Right lobe of liver (tissue), 6 donors: ENCODE measurements at regions not wholly inside any gene's neighbourhood (a gene's known extent, or its start where the extent isn't known, plus 50 kb on each side); places are given as distances from the start of the nearest gene placed in this dataset.

Source experiments
- ATAC-seq, 4 donors: fragments of 200-7000 bp; cut with Tn5 transposase; one replicate each; pipeline ENCODE4 v1.9.1; 2020; ENCODE audit warnings: mild to moderate bottlenecking in 4 of 4, moderate library complexity in 4 of 4
- DNase-seq, 3 donors: peaks; one replicate each; pipeline ENCODE4 v3.0.0-alpha.2; 2020
- H3K27ac ChIP-seq, 3 donors: fragments of 200-600 bp; one replicate each; pipeline ENCODE4 v1.8.0; 2022
- H3K27me3 ChIP-seq, 2 donors: fragments of 200-600 bp; one replicate each; pipeline ENCODE4 v1.8.0; 2022
- H3K36me3 ChIP-seq, 4 donors: fragments of 200-600 bp; sonication (generic) in 1 of 4; one replicate each; pipeline versions ENCODE4 v1.5.1 to v1.8.0; 2017 to 2022; ENCODE audit warnings: control low read depth in 1 of 4
- H3K4me1 ChIP-seq, 4 donors: fragments of 200-600 bp; sonication (generic) in 1 of 4; one replicate each; pipeline versions ENCODE4 v1.5.1 to v1.8.0; 2017 to 2022; ENCODE audit warnings: control low read depth in 1 of 4
- H3K4me3 ChIP-seq, 3 donors: fragments of 200-600 bp; one replicate each; pipeline ENCODE4 v1.8.0; 2022
- H3K9me3 ChIP-seq, 4 donors: fragments of 200-600 bp; sonication (generic) in 1 of 4; one replicate each; pipeline versions ENCODE4 v1.5.1 to v1.8.0; 2017 to 2022; ENCODE audit warnings: control low read depth in 1 of 4
- POLR2A ChIP-seq: fragments of 450-650 bp; IDR thresholded peaks from one replicate; pipeline ENCODE4 v1.6.1; 2017; ENCODE audit warnings: antibody characterized with exemption, mild to moderate bottlenecking
- WGBS: methylation state at CpG from one replicate; pipeline ENCODE4 v1.1.6; 2018; ENCODE audit warnings: low coverage, low lambda C conversion rate; ENCODE audit not compliant: insufficient coverage; ENCODE audit errors: missing lambda C conversion rate; 5-methylcytosine and 5-hydroxymethylcytosine counted together
- intact Hi-C, 2 donors: fragments of 100-400 bp; cut with DNase I; formaldehyde crosslinking; loops; one replicate each; pipeline versions ENCODE4 v1.11.2 to v1.14.1; 2022
- TF ChIP-seq, protein P1 (sequence below), 4 donors: fragments of 200-600 bp in 3 of 4; fragments of 450-650 bp in 1 of 4; IDR thresholded peaks; one replicate each; pipeline versions ENCODE4 v1.5.1 to v1.8.0; 2016 to 2022; ENCODE audit warnings: antibody characterized with exemption in 4 of 4, mild to moderate bottlenecking in 2 of 4
- donor health status: DM: no; HTN: yes; CAD: no.
- donor health status: DM: no; HTN: no; CAD: no.
- donor health status: DM: no; HTN: no; CAD: no.
- donor health status: DM: no; HTN: yes; CAD: no.
- donor health status: DM: no; HTN: yes; CAD: no.

DNA sequence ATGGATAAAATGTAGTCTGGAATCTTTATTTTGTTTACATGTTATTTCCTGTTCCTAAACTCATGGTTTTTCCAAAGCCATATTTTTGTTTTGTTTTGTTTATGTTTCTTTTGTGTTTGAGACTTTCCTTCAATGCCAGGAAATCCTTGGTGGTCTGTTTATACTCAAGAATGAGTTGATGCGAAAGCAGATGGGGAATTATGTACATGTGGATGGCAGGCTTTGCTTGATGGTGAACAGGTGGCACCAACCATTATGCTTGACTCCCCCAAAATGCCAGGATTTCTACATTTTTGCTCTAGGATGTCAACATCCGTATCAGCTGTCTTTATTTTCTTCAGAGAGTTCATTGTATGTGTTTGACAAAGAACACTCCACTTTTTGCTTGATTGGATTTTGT lies 448.5 kb downstream of the PRDM2 start:
- no peak for ATAC-seq
- H3K36me3 ChIP-seq: no peaks in the 10 kb centered on the region
- TF ChIP-seq POLR2A: no peak
- TF ChIP-seq, protein P1, sequence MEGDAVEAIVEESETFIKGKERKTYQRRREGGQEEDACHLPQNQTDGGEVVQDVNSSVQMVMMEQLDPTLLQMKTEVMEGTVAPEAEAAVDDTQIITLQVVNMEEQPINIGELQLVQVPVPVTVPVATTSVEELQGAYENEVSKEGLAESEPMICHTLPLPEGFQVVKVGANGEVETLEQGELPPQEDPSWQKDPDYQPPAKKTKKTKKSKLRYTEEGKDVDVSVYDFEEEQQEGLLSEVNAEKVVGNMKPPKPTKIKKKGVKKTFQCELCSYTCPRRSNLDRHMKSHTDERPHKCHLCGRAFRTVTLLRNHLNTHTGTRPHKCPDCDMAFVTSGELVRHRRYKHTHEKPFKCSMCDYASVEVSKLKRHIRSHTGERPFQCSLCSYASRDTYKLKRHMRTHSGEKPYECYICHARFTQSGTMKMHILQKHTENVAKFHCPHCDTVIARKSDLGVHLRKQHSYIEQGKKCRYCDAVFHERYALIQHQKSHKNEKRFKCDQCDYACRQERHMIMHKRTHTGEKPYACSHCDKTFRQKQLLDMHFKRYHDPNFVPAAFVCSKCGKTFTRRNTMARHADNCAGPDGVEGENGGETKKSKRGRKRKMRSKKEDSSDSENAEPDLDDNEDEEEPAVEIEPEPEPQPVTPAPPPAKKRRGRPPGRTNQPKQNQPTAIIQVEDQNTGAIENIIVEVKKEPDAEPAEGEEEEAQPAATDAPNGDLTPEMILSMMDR (IDR thresholded peaks at IDR 0.05): no peak
- H3K27ac ChIP-seq: no peak overlapping the region
- no peak overlapping the region for H3K4me3 ChIP-seq
- no peaks in the 10 kb centered on the region for H3K9me3 ChIP-seq
- H3K4me1 ChIP-seq: no peaks in the 10 kb centered on the region
- 26% methylated on average over 2 of the region's 2 CpGs for WGBS
- intact Hi-C loops: no loop called here
- DNase-seq: no peak
- no peaks in the 10 kb centered on the region for H3K27me3 ChIP-seq

DNA sequence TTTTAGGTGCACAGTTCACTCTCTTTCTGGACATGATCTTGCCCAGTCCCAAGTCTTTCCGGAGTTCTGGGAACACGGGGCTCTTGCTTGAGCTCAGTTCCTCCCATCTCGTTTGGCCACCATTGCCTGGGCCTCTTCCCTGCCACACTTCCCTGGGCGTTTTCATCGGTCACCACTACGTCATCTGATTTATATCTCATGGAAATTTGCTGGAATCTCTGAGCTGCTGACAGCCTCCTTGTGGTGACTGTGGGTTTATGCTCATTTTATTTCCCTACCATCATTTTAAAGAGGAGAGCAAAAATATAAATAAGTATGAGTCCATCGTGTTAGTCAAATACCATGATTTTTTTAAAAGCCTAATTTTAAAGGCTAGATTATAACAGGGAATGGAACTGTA lies 449.1 kb upstream of the KAZN start:
- H3K27ac ChIP-seq: no peak overlapping the region
- TF ChIP-seq, protein P1 (IDR thresholded peaks at IDR 0.05): no peak
- TF ChIP-seq POLR2A: no peak
- DNase-seq: no peak
- H3K4me1 ChIP-seq: no peaks in the 10 kb centered on the region
- intact Hi-C loops: no loop called here
- H3K27me3 ChIP-seq: no peaks in the 10 kb centered on the region
- H3K4me3 ChIP-seq: no peak overlapping the region
- WGBS: 68% methylated on average over 5 of the region's 7 CpGs
- no peaks in the 10 kb centered on the region for H3K36me3 ChIP-seq
- H3K9me3 ChIP-seq: no peaks in the 10 kb centered on the region
- no peak for ATAC-seq

- Histone ChIP-seq H3K4me1 (no peaks in the 10 kb centered on the region), H3K36me3 (no peaks in the 10 kb centered on the region), H3K4me3 (no peak overlapping the region), H3K27me3 (no peaks in the 10 kb centered on the region), H3K9me3 (no peaks in the 10 kb centered on the region), H3K27ac (no peak overlapping the region)
- intact Hi-C loops: no loop called here
- DNase-seq (no peak), ATAC-seq (no peak)
- 88% methylated on average over 4 of the region's 4 CpGs for WGBS
- TF ChIP-seq, protein P1 (IDR thresholded peaks at IDR 0.05): no peak
- no peak for TF ChIP-seq POLR2A
Measured at GRCh38 chr1:14156543-14156942, 441.9 kb upstream of the KAZN start.

DNA sequence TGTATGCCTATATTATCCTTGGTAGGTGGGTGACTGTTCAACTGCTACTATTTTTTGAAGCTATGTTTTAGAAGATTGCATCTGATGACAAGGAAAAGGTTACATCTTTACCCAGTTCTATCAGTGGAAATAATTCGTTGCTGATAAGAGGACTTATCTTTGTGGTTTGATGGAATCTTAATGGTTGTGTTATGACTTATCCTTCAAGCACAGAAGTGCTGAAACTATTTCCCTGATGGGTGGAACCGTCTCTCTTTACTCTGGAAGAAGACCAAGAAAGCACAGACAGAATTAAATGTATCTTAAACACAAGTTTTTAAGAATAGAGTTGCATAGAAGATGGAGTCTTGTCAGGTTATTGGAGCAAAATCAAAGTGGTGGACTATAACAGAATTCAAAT lies 437.7 kb upstream of the KAZN start:
- intact Hi-C loops: no loop called here
- Histone ChIP-seq H3K9me3 (no peaks in the 10 kb centered on the region), H3K4me1 (no peaks in the 10 kb centered on the region), H3K4me3 (no peak overlapping the region), H3K27ac (no peak overlapping the region), H3K36me3 (no peaks in the 10 kb centered on the region), H3K27me3 (no peaks in the 10 kb centered on the region)
- TF ChIP-seq POLR2A: no peak
- TF ChIP-seq, protein P1 (IDR thresholded peaks at IDR 0.05): no peak
- WGBS: 17% methylated on average over 2 of the region's 2 CpGs
- DNase-seq: no peak
- no peak for ATAC-seq

GRCh38 chr1:14163246-14163645 lies 435.2 kb upstream of the KAZN start:
- DNase-seq: no peak
- H3K4me3 ChIP-seq: no peak overlapping the region
- no peak for ATAC-seq
- H3K27ac ChIP-seq: no peak overlapping the region
- H3K4me1 ChIP-seq: no peaks in the 10 kb centered on the region
- no peak for TF ChIP-seq POLR2A
- TF ChIP-seq, protein P1 (IDR thresholded peaks at IDR 0.05): no peak
- H3K9me3 ChIP-seq: no peaks in the 10 kb centered on the region
- no peaks in the 10 kb centered on the region for H3K36me3 ChIP-seq
- no peaks in the 10 kb centered on the region for H3K27me3 ChIP-seq
- 80% methylated on average over 1 of the region's 4 CpGs for WGBS
- intact Hi-C loops: no loop called here
